HEK293 (cell line): ENCODE measurements at regions not wholly inside any gene's neighbourhood (a gene's known extent, or its start where the extent isn't known, plus 50 kb on each side); places are given as distances from the start of the nearest gene placed in this dataset.

Source experiments
- CTCF ChIA-PET: fragments of 350-600 bp; formaldehyde crosslinking; extraction: SDS; loops from one replicate; lab custom pipeline; 2021; ENCODE audit warnings: antibody characterized with exemption; lab: Yijun Ruan, JAX
- POLR2A ChIA-PET: fragments of 300-600 bp; formaldehyde crosslinking; extraction: SDS; loops from one replicate; lab custom pipeline; 2020; ENCODE audit warnings: antibody characterized with exemption, inconsistent platforms; lab: Yijun Ruan, JAX
- H3K27ac ChIP-seq: fragments of 200-500 bp; sonication (Bioruptor generic); 2 replicates; pipeline ENCODE4 v1.5.1; 2014; ENCODE audit warnings: low read depth, low read length, control low read depth, inconsistent platforms; ENCODE audit errors: extremely low read depth
- H3K36me3 ChIP-seq, 2 experiments: fragments of 200-500 bp in 1 of 2; sonication (Bioruptor generic) in 1 of 2; 1 replicate in 1 of 2; 2 replicates in 1 of 2; pipeline ENCODE4 v1.5.1; 2014 to 2017; ENCODE audit warnings: inconsistent platforms in 2 of 2, low read length in 2 of 2; ENCODE audit not compliant: control insufficient read depth in 2 of 2, insufficient read depth in 1 of 2
- H3K4me1 ChIP-seq: fragments of 200-500 bp; sonication (Bioruptor generic); 2 replicates; pipeline ENCODE4 v1.5.1; 2014; ENCODE audit warnings: mild to moderate bottlenecking, low read length, inconsistent platforms; ENCODE audit not compliant: control insufficient read depth, insufficient read depth
- H3K4me3 ChIP-seq: 2 replicates; pipeline ENCODE4 v1.5.1; 2011; ENCODE audit warnings: low read depth, mild to moderate bottlenecking, control low read depth, low read length, moderate library complexity
- H3K9me3 ChIP-seq: fragments of 200-500 bp; sonication (Bioruptor generic); 2 replicates; pipeline ENCODE4 v1.5.1; 2014; ENCODE audit warnings: low read depth, low read length, inconsistent platforms; ENCODE audit not compliant: control insufficient read depth, insufficient read depth
- ELK4 ChIP-seq: IDR thresholded peaks from 2 replicates; pipeline ENCODE4 v1.6.1; 2011; ENCODE audit warnings: mild to moderate bottlenecking, low read depth, low read length, borderline replicate concordance
- KLF16 ChIP-seq: fragments of 450-650 bp; formaldehyde crosslinking; IDR thresholded peaks from 2 replicates; pipeline ENCODE4 v1.5.1; 2017; ENCODE audit warnings: missing biosample characterization, missing genetic modification characterization
- KLF8 ChIP-seq: fragments of 450-650 bp; formaldehyde crosslinking; IDR thresholded peaks from 2 replicates; pipeline ENCODE4 v1.5.1; 2016; ENCODE audit warnings: missing biosample characterization, missing genetic modification characterization
- REPIN1 ChIP-seq: fragments of 450-650 bp; formaldehyde crosslinking; IDR thresholded peaks from 2 replicates; pipeline ENCODE4 v1.5.1; 2017; ENCODE audit warnings: missing biosample characterization, missing genetic modification characterization, low read depth
- SP3 ChIP-seq: fragments of 450-650 bp; formaldehyde crosslinking; IDR thresholded peaks from 2 replicates; pipeline ENCODE4 v1.5.1; 2016; ENCODE audit warnings: missing biosample characterization, missing genetic modification characterization
- ZFHX2 ChIP-seq: fragments of 450-650 bp; formaldehyde crosslinking; conservative IDR thresholded peaks from 2 replicates; pipeline ENCODE4 v1.5.1; 2016; ENCODE audit warnings: missing biosample characterization, missing genetic modification characterization
- ZFP69B ChIP-seq: fragments of 450-650 bp; formaldehyde crosslinking; IDR thresholded peaks from 2 replicates; pipeline ENCODE4 v1.5.1; 2016; ENCODE audit warnings: missing biosample characterization, missing genetic modification characterization
- ZNF155 ChIP-seq: fragments of 450-650 bp; formaldehyde crosslinking; IDR thresholded peaks from 2 replicates; pipeline ENCODE4 v1.5.1; 2016; ENCODE audit warnings: missing biosample characterization, missing genetic modification characterization
- ZNF214 ChIP-seq: fragments of 450-650 bp; formaldehyde crosslinking; IDR thresholded peaks from 2 replicates; pipeline ENCODE4 v1.5.1; 2017; ENCODE audit warnings: missing biosample characterization, mild to moderate bottlenecking, missing genetic modification characterization, borderline replicate concordance
- ZNF223 ChIP-seq: fragments of 450-650 bp; formaldehyde crosslinking; IDR thresholded peaks from 2 replicates; pipeline ENCODE4 v1.5.1; 2016; ENCODE audit warnings: missing biosample characterization, missing genetic modification characterization
- ZNF280D ChIP-seq: fragments of 450-650 bp; formaldehyde crosslinking; IDR thresholded peaks from 2 replicates; pipeline ENCODE4 v1.5.1; 2016; ENCODE audit warnings: missing biosample characterization, missing genetic modification characterization
- ZNF350 ChIP-seq: fragments of 450-650 bp; formaldehyde crosslinking; IDR thresholded peaks from 2 replicates; pipeline ENCODE4 v1.5.0; 2017; ENCODE audit warnings: missing biosample characterization, mild to moderate bottlenecking, missing genetic modification characterization
- ZNF416 ChIP-seq: fragments of 450-650 bp; formaldehyde crosslinking; IDR thresholded peaks from 2 replicates; pipeline ENCODE4 v1.5.1; 2016; ENCODE audit warnings: missing biosample characterization, missing genetic modification characterization
- ZNF426 ChIP-seq: fragments of 450-650 bp; formaldehyde crosslinking; IDR thresholded peaks from 2 replicates; pipeline ENCODE4 v1.5.1; 2017; ENCODE audit warnings: missing biosample characterization, missing genetic modification characterization, mild to moderate bottlenecking, inconsistent platforms, moderate library complexity
- ZNF48 ChIP-seq: fragments of 450-650 bp; formaldehyde crosslinking; IDR thresholded peaks from 2 replicates; pipeline ENCODE4 v1.5.1; 2016; ENCODE audit warnings: missing biosample characterization, missing genetic modification characterization
- ZNF530 ChIP-seq: fragments of 450-650 bp; formaldehyde crosslinking; IDR thresholded peaks from 2 replicates; pipeline ENCODE4 v1.5.1; 2016; ENCODE audit warnings: low read depth, missing biosample characterization, missing genetic modification characterization
- ZNF549 ChIP-seq: fragments of 450-650 bp; IDR thresholded peaks from 2 replicates; pipeline ENCODE4 v1.5.1; 2018; ENCODE audit warnings: missing biosample characterization, missing genetic modification characterization, mild to moderate bottlenecking, inconsistent platforms, moderate library complexity
- ZNF585B ChIP-seq: fragments of 450-650 bp; formaldehyde crosslinking; IDR thresholded peaks from 2 replicates; pipeline ENCODE4 v1.5.1; 2016; ENCODE audit warnings: missing biosample characterization, missing genetic modification characterization
- ZNF596 ChIP-seq: fragments of 450-650 bp; IDR thresholded peaks from 2 replicates; pipeline ENCODE4 v1.5.0; 2018; ENCODE audit warnings: missing biosample characterization, mild to moderate bottlenecking, missing genetic modification characterization, moderate library complexity
- ZNF600 ChIP-seq: fragments of 450-650 bp; formaldehyde crosslinking; IDR thresholded peaks from 2 replicates; pipeline ENCODE4 v1.5.1; 2016; ENCODE audit warnings: missing biosample characterization, missing genetic modification characterization
- ZNF654 ChIP-seq: fragments of 450-650 bp; formaldehyde crosslinking; IDR thresholded peaks from 2 replicates; pipeline ENCODE4 v1.5.1; 2016; ENCODE audit warnings: low read depth, missing biosample characterization, missing genetic modification characterization
- ZNF747 ChIP-seq: fragments of 450-650 bp; formaldehyde crosslinking; IDR thresholded peaks from 2 replicates; pipeline ENCODE4 v1.5.1; 2016; ENCODE audit warnings: missing biosample characterization, missing genetic modification characterization
- ZNF785 ChIP-seq: fragments of 450-650 bp; formaldehyde crosslinking; IDR thresholded peaks from 2 replicates; pipeline ENCODE4 v1.5.1; 2016; ENCODE audit warnings: missing biosample characterization, missing genetic modification characterization
- TF ChIP-seq, protein P1 (sequence below): fragments of 450-650 bp; formaldehyde crosslinking; IDR thresholded peaks from 2 replicates; pipeline ENCODE4 v1.5.1; 2017; ENCODE audit warnings: missing biosample characterization, mild to moderate bottlenecking, missing genetic modification characterization, moderate library complexity
- TF ChIP-seq, protein P2 (sequence below): fragments of 450-650 bp; formaldehyde crosslinking; IDR thresholded peaks from 2 replicates; pipeline ENCODE4 v1.5.1; 2017; ENCODE audit warnings: missing biosample characterization, missing genetic modification characterization

- Histone ChIP-seq H3K27ac (no peak overlapping the region), H3K36me3 (no peaks in the 10 kb centered on the region), H3K4me1 (no peaks in the 10 kb centered on the region; the same call in 1 of the 2 replicates), H3K4me3 (no peak overlapping the region), H3K9me3 (no peaks in the 10 kb centered on the region)
- POLR2A ChIA-PET = no interaction called here
- TF ChIP-seq, protein P1, sequence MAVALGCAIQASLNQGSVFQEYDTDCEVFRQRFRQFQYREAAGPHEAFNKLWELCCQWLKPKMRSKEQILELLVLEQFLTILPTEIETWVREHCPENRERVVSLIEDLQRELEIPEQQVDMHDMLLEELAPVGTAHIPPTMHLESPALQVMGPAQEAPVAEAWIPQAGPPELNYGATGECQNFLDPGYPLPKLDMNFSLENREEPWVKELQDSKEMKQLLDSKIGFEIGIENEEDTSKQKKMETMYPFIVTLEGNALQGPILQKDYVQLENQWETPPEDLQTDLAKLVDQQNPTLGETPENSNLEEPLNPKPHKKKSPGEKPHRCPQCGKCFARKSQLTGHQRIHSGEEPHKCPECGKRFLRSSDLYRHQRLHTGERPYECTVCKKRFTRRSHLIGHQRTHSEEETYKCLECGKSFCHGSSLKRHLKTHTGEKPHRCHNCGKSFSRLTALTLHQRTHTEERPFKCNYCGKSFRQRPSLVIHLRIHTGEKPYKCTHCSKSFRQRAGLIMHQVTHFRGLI (tag by site-specific recombination) = no peak
- TF ChIP-seq ZFHX2 = no peak
- TF ChIP-seq ZNF596 (tag by site-specific recombination) = no peak
- no peak for TF ChIP-seq KLF16
- TF ChIP-seq ZNF600 (tag by site-specific recombination) = no peak
- no peak for TF ChIP-seq ZNF223 (tag by site-specific recombination)
- no peak for TF ChIP-seq SP3
- TF ChIP-seq ZNF48 (tag by site-specific recombination) = no peak
- CTCF ChIA-PET = no interaction called here
These were observed 103.1 kb upstream of the NKX1-1 start for GRCh38 chr4:1509366-1509765.

- no peaks in the 10 kb centered on the region for H3K9me3 ChIP-seq
- no peak overlapping the region for H3K4me3 ChIP-seq
- TF ChIP-seq ZNF155 (tag by site-specific recombination) = no peak
- no peak for TF ChIP-seq REPIN1 (tag by site-specific recombination)
- TF ChIP-seq ZNF585B (tag by site-specific recombination) = no peak
- no peak for TF ChIP-seq ZNF416
- no peak for TF ChIP-seq KLF8 (tag by site-specific recombination)
- no peak for TF ChIP-seq ZFP69B (tag by site-specific recombination)
- TF ChIP-seq ZNF530 (tag by site-specific recombination) = no peak
- TF ChIP-seq ZNF214 (tag by site-specific recombination) = no peak
- TF ChIP-seq ZNF747 = no peak
- TF ChIP-seq ZNF654 (tag by site-specific recombination) = no peak
- TF ChIP-seq ZNF785 (tag by site-specific recombination) = no peak
- TF ChIP-seq ZNF280D = no peak
- TF ChIP-seq KLF16 = no peak
- TF ChIP-seq, protein P2, sequence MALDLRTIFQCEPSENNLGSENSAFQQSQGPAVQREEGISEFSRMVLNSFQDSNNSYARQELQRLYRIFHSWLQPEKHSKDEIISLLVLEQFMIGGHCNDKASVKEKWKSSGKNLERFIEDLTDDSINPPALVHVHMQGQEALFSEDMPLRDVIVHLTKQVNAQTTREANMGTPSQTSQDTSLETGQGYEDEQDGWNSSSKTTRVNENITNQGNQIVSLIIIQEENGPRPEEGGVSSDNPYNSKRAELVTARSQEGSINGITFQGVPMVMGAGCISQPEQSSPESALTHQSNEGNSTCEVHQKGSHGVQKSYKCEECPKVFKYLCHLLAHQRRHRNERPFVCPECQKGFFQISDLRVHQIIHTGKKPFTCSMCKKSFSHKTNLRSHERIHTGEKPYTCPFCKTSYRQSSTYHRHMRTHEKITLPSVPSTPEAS (tag by site-specific recombination) = no peak
- TF ChIP-seq ELK4 = no peak
- TF ChIP-seq ZNF549 = no peak
- no peak for TF ChIP-seq ZNF350 (tag by site-specific recombination)
- no peak for TF ChIP-seq ZNF426
- TF ChIP-seq, all 188 proteins: peak for 0
- Histone ChIP-seq H3K36me3 (no peaks in the 10 kb centered on the region), H3K27ac (no peak overlapping the region), H3K4me1 (no peaks in the 10 kb centered on the region; the same call in 1 of the 2 replicates)
- ChIA-PET POLR2A (no interaction called here), CTCF (interaction anchor here (0.6 kb wide), 1 partner anchor 156 kb away, joined by 3 read pairs; no protein-coding TSS in a partner anchor)
These were observed 102.2 kb upstream of the NKX1-1 start for GRCh38 chr4:1508161-1509160.
